ENCODE measurements at regions not wholly inside any gene's neighbourhood (a gene's known extent, or its start where the extent isn't known, plus 50 kb on each side); places are given as distances from the start of the nearest gene placed in this dataset.

DNA sequence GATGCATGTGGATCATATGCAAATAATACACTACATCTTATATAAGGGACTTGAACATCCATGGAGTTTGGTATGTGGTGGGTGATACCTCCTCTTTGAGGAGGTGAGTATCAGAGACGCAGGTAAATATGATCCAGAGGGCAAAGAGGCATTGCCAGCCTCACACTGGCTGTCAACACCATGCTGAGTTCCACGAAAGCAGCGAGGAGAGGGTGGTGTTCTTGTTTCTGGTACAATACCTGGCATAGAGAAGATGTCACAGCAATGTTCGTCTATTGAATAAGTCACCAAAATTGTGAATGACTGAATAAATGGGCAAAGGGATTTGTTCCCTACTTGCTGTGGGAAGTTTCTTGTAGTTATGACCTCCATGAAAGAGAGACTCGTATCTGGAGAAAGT lies 182.2 kb downstream of the SNRPN start:
- Histone ChIP-seq H3K36me3 (no peaks in the 10 kb centered on the region), H3K27ac (no peak overlapping the region), H3K9me3 (peaks cover 5% of the 10 kb centered on the region), H3K27me3 (no peaks in the 10 kb centered on the region), H3K9ac (ENCODE audit: low read depth in 2 of 2, low read length in 2 of 2) (no peak overlapping the region), H3K4me3 (no peak overlapping the region), H3K4me1 (no peaks in the 10 kb centered on the region)
- TF ChIP-seq, protein P1, sequence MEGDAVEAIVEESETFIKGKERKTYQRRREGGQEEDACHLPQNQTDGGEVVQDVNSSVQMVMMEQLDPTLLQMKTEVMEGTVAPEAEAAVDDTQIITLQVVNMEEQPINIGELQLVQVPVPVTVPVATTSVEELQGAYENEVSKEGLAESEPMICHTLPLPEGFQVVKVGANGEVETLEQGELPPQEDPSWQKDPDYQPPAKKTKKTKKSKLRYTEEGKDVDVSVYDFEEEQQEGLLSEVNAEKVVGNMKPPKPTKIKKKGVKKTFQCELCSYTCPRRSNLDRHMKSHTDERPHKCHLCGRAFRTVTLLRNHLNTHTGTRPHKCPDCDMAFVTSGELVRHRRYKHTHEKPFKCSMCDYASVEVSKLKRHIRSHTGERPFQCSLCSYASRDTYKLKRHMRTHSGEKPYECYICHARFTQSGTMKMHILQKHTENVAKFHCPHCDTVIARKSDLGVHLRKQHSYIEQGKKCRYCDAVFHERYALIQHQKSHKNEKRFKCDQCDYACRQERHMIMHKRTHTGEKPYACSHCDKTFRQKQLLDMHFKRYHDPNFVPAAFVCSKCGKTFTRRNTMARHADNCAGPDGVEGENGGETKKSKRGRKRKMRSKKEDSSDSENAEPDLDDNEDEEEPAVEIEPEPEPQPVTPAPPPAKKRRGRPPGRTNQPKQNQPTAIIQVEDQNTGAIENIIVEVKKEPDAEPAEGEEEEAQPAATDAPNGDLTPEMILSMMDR (IDR thresholded peaks at IDR 0.05), result no peak
- intact Hi-C loops (cut with DNase I), result no loop called here
- DNase-seq, result no peak

DNA sequence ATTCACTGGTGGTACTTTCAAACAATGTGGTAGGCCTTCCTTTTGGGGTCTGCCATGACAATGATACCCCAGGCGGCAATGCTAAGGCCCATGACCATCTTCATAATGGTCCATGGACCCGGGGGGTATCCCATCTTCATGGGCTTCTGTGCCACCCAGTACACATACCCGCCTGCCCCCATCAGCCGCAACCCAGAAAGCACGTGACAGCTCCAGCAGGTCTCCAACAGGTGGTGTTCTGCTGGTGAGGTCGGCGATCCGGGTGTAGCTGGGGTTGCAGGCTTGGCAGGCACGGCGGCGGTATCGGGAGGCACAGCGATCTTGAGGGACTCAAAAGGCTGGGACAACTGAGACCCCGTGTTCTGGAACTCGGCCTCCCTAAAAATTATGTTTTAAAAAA lies 214.5 kb downstream of the SNRPN start:
- intact Hi-C loops (cut with DNase I), result no loop called here
- H3K36me3 ChIP-seq, result no peaks in the 10 kb centered on the region
- H3K27ac ChIP-seq, result no peak overlapping the region
- H3K4me1 ChIP-seq, result no peaks in the 10 kb centered on the region
- H3K4me3 ChIP-seq, result no peak overlapping the region
- TF ChIP-seq, protein P1 (IDR thresholded peaks at IDR 0.05), result no peak
- DNase-seq, result no peak
- no peaks in the 10 kb centered on the region for H3K27me3 ChIP-seq
- no peak overlapping the region for H3K9ac ChIP-seq (ENCODE audit: low read depth in 2 of 2, low read length in 2 of 2)
- peaks cover 6% of the 10 kb centered on the region for H3K9me3 ChIP-seq

DNA sequence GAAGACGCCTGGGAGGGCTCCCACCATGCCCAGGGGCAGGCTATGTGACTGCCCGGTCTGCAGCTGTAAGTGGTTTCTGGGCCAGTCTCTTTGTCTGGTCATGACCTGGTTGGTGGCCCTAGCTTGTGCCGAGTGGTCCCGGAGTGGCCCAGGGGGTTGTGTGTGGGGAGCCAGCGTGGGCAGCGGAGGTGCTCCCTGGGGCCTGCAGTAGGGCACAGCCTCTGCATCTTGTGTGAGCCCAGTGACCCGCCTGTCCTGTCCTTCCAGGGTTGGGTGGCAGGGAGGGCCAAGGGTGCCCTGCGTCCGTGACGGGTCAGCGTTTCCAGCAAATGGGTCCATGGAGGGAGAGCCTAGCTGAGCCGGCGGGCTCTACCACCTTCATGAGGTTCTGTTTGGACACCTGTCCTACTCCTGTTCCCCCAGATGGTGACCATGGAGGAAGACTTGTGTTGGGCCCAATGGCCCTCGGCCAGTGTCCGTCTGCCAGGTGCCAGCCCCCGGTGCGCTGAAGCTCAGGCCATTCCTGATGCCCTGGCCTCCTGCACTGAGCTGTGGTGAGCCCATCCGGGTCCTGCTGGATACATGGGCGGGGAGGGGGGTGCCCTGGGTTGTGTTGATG lies 215.4 kb downstream of the SNRPN start:
- TF ChIP-seq, protein P1 (IDR thresholded peaks at IDR 0.05), result no peak
- Histone ChIP-seq H3K36me3 (no peaks in the 10 kb centered on the region), H3K4me3 (no peak overlapping the region), H3K9ac (ENCODE audit: low read depth in 2 of 2, low read length in 2 of 2) (no peak overlapping the region), H3K4me1 (no peaks in the 10 kb centered on the region), H3K9me3 (peaks cover 6% of the 10 kb centered on the region), H3K27ac (no peak overlapping the region), H3K27me3 (no peaks in the 10 kb centered on the region)
- no peak for DNase-seq
- intact Hi-C loops (cut with DNase I), result no loop called here

DNA sequence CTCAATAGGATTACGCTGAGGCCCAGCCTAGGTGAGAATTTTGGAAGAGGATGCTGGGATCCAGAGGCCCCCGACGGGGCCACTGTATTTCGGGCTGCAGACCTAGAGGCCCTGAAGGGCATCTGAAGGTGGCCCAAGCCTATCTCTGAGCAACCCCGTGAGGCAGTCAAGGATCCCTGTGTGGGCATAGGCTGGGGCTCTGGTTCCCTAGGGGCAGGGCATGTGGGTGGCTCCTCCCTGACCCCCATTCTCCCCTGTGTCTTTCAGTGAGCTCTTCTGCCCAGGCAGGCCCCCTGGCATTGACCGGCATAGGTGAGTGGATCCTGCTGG lies 216.0 kb downstream of the SNRPN start:
- Histone ChIP-seq H3K4me3 (no peak overlapping the region), H3K9me3 (peaks cover 6% of the 10 kb centered on the region), H3K36me3 (no peaks in the 10 kb centered on the region), H3K9ac (ENCODE audit: low read depth in 2 of 2, low read length in 2 of 2) (no peak overlapping the region), H3K27ac (no peak overlapping the region), H3K4me1 (no peaks in the 10 kb centered on the region), H3K27me3 (no peaks in the 10 kb centered on the region)
- DNase-seq, result no peak
- intact Hi-C loops (cut with DNase I), result no loop called here
- TF ChIP-seq, protein P1 (IDR thresholded peaks at IDR 0.05), result no peak

DNA sequence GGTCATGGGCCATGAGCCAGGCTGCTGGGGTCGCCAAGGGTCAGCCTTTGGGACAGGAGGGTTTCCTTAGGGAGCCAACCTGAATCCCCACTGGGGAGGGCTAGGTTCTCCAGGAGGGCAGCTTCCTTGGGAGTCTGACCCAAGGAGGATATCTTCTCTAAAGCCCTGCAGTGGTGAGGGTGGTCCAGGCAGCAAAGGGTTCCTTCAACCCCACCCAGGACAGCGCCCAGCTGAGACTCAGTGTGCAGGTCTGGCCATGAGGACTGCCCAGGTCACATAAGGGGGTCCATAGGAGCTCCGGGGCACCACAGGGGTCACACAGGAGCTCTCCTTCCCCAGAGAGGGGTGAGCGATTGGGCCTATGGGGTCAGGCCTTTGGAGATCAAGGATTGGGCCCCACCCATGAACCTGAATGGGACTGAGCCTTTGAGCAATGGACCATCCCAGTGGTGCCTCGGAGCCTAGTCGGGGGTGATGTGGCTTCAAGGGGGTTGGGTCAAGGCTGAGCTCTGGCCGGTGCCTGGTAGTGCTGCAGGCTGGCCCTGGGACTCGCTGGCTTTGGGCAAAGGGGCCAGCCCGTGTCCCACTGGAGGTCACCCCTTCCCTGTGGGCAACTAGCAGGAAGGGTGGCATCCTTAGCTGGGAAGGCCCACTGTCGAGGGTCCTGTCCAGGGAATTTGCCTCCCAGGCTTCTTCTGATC lies 216.5 kb downstream of the SNRPN start:
- DNase-seq, result peak; percentile 14
- no peak overlapping the region for H3K4me3 ChIP-seq
- no peaks in the 10 kb centered on the region for H3K36me3 ChIP-seq
- intact Hi-C loops (cut with DNase I), result no loop called here
- no peak overlapping the region for H3K27ac ChIP-seq
- no peak overlapping the region for H3K9ac ChIP-seq (ENCODE audit: low read depth in 2 of 2, low read length in 2 of 2)
- TF ChIP-seq, protein P1 (IDR thresholded peaks at IDR 0.05), result no peak
- H3K4me1 ChIP-seq, result no peaks in the 10 kb centered on the region
- no peaks in the 10 kb centered on the region for H3K27me3 ChIP-seq
- H3K9me3 ChIP-seq, result peaks cover 6% of the 10 kb centered on the region
